CD8-positive, alpha-beta memory T cell (primary cell): ENCODE measurements at regions not wholly inside any gene's neighbourhood (a gene's known extent, or its start where the extent isn't known, plus 50 kb on each side); places are given as distances from the start of the nearest gene placed in this dataset.

Experiments
- CTCF ChIA-PET: fragments of 350-600 bp; sonication (Branson Sonifier 250); formaldehyde crosslinking; loops from one replicate; lab custom pipeline; 2021; ENCODE audit warnings: antibody characterized with exemption; lab: Charles Lee
- POLR2A ChIA-PET: fragments of 350-600 bp; sonication (Branson Sonifier 250); formaldehyde crosslinking; loops from one replicate; lab custom pipeline; 2021; ENCODE audit warnings: antibody characterized with exemption; lab: Charles Lee
- DNase-seq, 5 donors: peaks; one replicate each; pipeline versions ENCODE4 v3.0.0 to v3.0.0-alpha.2; 2020 to 2022; ENCODE audit warnings: mixed read lengths in 1 of 5
- H3K27ac ChIP-seq: one replicate; pipeline ENCODE4 v1.7.0; 2013; ENCODE audit warnings: low read depth, mild to moderate bottlenecking, low read length, moderate library complexity
- H3K27me3 ChIP-seq: 2 replicates; pipeline ENCODE4 v1.7.0; 2013; ENCODE audit warnings: low read length, mild to moderate bottlenecking; ENCODE audit not compliant: insufficient read depth, poor library complexity, severe bottlenecking
- H3K36me3 ChIP-seq: 2 replicates; pipeline ENCODE4 v1.7.0; 2013; ENCODE audit warnings: mild to moderate bottlenecking, low read length, moderate library complexity; ENCODE audit not compliant: insufficient read depth
- H3K4me1 ChIP-seq: 2 replicates; pipeline ENCODE4 v1.7.0; 2013; ENCODE audit warnings: mild to moderate bottlenecking, low read length, moderate library complexity; ENCODE audit not compliant: insufficient read depth
- H3K4me3 ChIP-seq: 2 replicates; pipeline ENCODE4 v1.7.0; 2013; ENCODE audit warnings: mild to moderate bottlenecking, low read length
- H3K9me3 ChIP-seq: 2 replicates; pipeline ENCODE4 v1.7.0; 2013; ENCODE audit warnings: mild to moderate bottlenecking, low read length
- H3K27ac Mint-ChIP-seq, 8 donors: one replicate each; pipeline ENCODE4 v1.8.0; 2020 to 2021; ENCODE audit warnings: mixed read lengths in 8 of 8, mild to moderate bottlenecking in 6 of 8, inconsistent platforms in 3 of 8, moderate library complexity in 3 of 8
- H3K27me3 Mint-ChIP-seq, 2 donors: one replicate each; pipeline ENCODE4 v1.8.0; 2020 to 2021; ENCODE audit warnings: mixed read lengths in 2 of 2, mild to moderate bottlenecking in 1 of 2, moderate library complexity in 1 of 2
- H3K36me3 Mint-ChIP-seq, 3 donors: one replicate each; pipeline ENCODE4 v1.8.0; 2020 to 2021; ENCODE audit warnings: mixed read lengths in 3 of 3, inconsistent platforms in 1 of 3, mild to moderate bottlenecking in 1 of 3
- H3K4me1 Mint-ChIP-seq, 3 donors: one replicate each; pipeline ENCODE4 v1.8.0; 2020 to 2021; ENCODE audit warnings: mixed read lengths in 3 of 3, inconsistent platforms in 1 of 3, mild to moderate bottlenecking in 1 of 3
- H3K4me3 Mint-ChIP-seq, 7 donors: one replicate each; pipeline ENCODE4 v1.8.0; 2020 to 2021; ENCODE audit warnings: mixed read lengths in 7 of 7, mild to moderate bottlenecking in 6 of 7, moderate library complexity in 4 of 7, inconsistent platforms in 2 of 7
- H3K9me3 Mint-ChIP-seq, 5 donors: one replicate each; pipeline ENCODE4 v1.8.0; 2020 to 2022; ENCODE audit warnings: mixed read lengths in 5 of 5, mild to moderate bottlenecking in 3 of 5, moderate library complexity in 2 of 5, inconsistent platforms in 1 of 5

- no peak for DNase-seq
- no peak overlapping the region for H3K27ac ChIP-seq
- CTCF ChIA-PET = no interaction called here
- no peaks in the 10 kb centered on the region for H3K4me1 Mint-ChIP-seq
- H3K4me1 ChIP-seq = no peaks in the 10 kb centered on the region
- peaks cover 0 to 28% (median 8%) of the 10 kb centered on the region in 5 donors for H3K9me3 Mint-ChIP-seq
- POLR2A ChIA-PET = no interaction called here
- no peaks in the 10 kb centered on the region for H3K27me3 ChIP-seq
- no peaks in the 10 kb centered on the region for H3K36me3 Mint-ChIP-seq
- no peak overlapping the region for H3K4me3 ChIP-seq
- H3K27me3 Mint-ChIP-seq = no peaks in the 10 kb centered on the region
- H3K27ac Mint-ChIP-seq = no peak overlapping the region
- H3K36me3 ChIP-seq = no peaks in the 10 kb centered on the region
- no peaks in the 10 kb centered on the region for H3K9me3 ChIP-seq
- H3K4me3 Mint-ChIP-seq = no peak overlapping the region
Observed at GRCh38 chr3:79886204-79886603, 118.4 kb upstream of the ROBO1 start.

- Histone ChIP-seq H3K27ac (no peak overlapping the region), H3K9me3 (no peaks in the 10 kb centered on the region), H3K4me3 (no peak overlapping the region), H3K27me3 (no peaks in the 10 kb centered on the region), H3K4me1 (no peaks in the 10 kb centered on the region), H3K36me3 (no peaks in the 10 kb centered on the region)
- CTCF ChIA-PET = no interaction called here
- POLR2A ChIA-PET = no interaction called here
- DNase-seq = no peak
- Mint-ChIP-seq H3K9me3 (peaks cover 0 to 23% (median 6%) of the 10 kb centered on the region in 5 donors), H3K4me3 (no peak overlapping the region), H3K4me1 (no peaks in the 10 kb centered on the region), H3K27me3 (no peaks in the 10 kb centered on the region), H3K36me3 (no peaks in the 10 kb centered on the region), H3K27ac (no peak overlapping the region)
Observed at GRCh38 chr3:79885407-79885806, 117.6 kb upstream of the ROBO1 start.

- Histone ChIP-seq H3K36me3 (no peaks in the 10 kb centered on the region), H3K4me3 (no peak overlapping the region), H3K27me3 (no peaks in the 10 kb centered on the region), H3K9me3 (no peaks in the 10 kb centered on the region), H3K4me1 (no peaks in the 10 kb centered on the region), H3K27ac (no peak overlapping the region)
- H3K36me3 Mint-ChIP-seq = no peaks in the 10 kb centered on the region
- ChIA-PET CTCF (no interaction called here), POLR2A (no interaction called here)
- no peak overlapping the region for H3K27ac Mint-ChIP-seq
- DNase-seq = no peak
- peaks cover 0 to 14% (median 3%) of the 10 kb centered on the region in 5 donors for H3K9me3 Mint-ChIP-seq
- H3K4me3 Mint-ChIP-seq = no peak overlapping the region
- no peaks in the 10 kb centered on the region for H3K27me3 Mint-ChIP-seq
- no peaks in the 10 kb centered on the region for H3K4me1 Mint-ChIP-seq
Observed at GRCh38 chr3:79884354-79884753, 116.6 kb upstream of the ROBO1 start.

GRCh38 chr3:79881431-79881830 is 113.6 kb upstream of the ROBO1 start:
- Mint-ChIP-seq H3K9me3 (peaks cover 3 to 24% (median 4%) of the 10 kb centered on the region in 5 donors), H3K4me1 (no peaks in the 10 kb centered on the region), H3K27me3 (no peaks in the 10 kb centered on the region), H3K27ac (no peak overlapping the region), H3K4me3 (no peak overlapping the region), H3K36me3 (no peaks in the 10 kb centered on the region)
- no peak overlapping the region for H3K27ac ChIP-seq
- no peaks in the 10 kb centered on the region for H3K27me3 ChIP-seq
- ChIA-PET POLR2A (no interaction called here), CTCF (no interaction called here)
- no peak for DNase-seq
- H3K9me3 ChIP-seq = no peaks in the 10 kb centered on the region
- H3K4me1 ChIP-seq = no peaks in the 10 kb centered on the region
- no peak overlapping the region for H3K4me3 ChIP-seq
- no peaks in the 10 kb centered on the region for H3K36me3 ChIP-seq

GRCh38 chr3:79878708-79879107 is 110.9 kb upstream of the ROBO1 start:
- H3K4me1 ChIP-seq = no peaks in the 10 kb centered on the region
- Mint-ChIP-seq H3K27ac (no peak overlapping the region), H3K4me1 (no peaks in the 10 kb centered on the region), H3K4me3 (no peak overlapping the region), H3K27me3 (no peaks in the 10 kb centered on the region), H3K36me3 (no peaks in the 10 kb centered on the region), H3K9me3 (peaks cover 3 to 27% (median 6%) of the 10 kb centered on the region in 5 donors)
- no peaks in the 10 kb centered on the region for H3K9me3 ChIP-seq
- no peak for DNase-seq
- H3K36me3 ChIP-seq = no peaks in the 10 kb centered on the region
- H3K27ac ChIP-seq = no peak overlapping the region
- POLR2A ChIA-PET = no interaction called here
- no peaks in the 10 kb centered on the region for H3K27me3 ChIP-seq
- CTCF ChIA-PET = interaction anchor here (0.6 kb wide), 1 partner anchor 8 kb away, joined by 3 read pairs; no protein-coding TSS in a partner anchor
- no peak overlapping the region for H3K4me3 ChIP-seq

- H3K9me3 ChIP-seq = no peaks in the 10 kb centered on the region
- CTCF ChIA-PET = no interaction called here
Observed at GRCh38 chr3:79874646-79875045, 106.8 kb upstream of the ROBO1 start.

GRCh38 chr3:79872483-79872882 is 104.7 kb upstream of the ROBO1 start:
- H3K4me3 Mint-ChIP-seq = no peak overlapping the region
- H3K27ac Mint-ChIP-seq = no peak overlapping the region
- no peak for DNase-seq
- H3K27me3 ChIP-seq = no peaks in the 10 kb centered on the region
- ChIA-PET POLR2A (no interaction called here), CTCF (no interaction called here)
- H3K4me3 ChIP-seq = no peak overlapping the region
- no peaks in the 10 kb centered on the region for H3K4me1 Mint-ChIP-seq
- no peaks in the 10 kb centered on the region for H3K4me1 ChIP-seq
- no peak overlapping the region for H3K27ac ChIP-seq
- H3K36me3 Mint-ChIP-seq = no peaks in the 10 kb centered on the region
- peaks cover 2 to 49% (median 13%) of the 10 kb centered on the region in 5 donors for H3K9me3 Mint-ChIP-seq
- no peaks in the 10 kb centered on the region for H3K9me3 ChIP-seq
- no peaks in the 10 kb centered on the region for H3K27me3 Mint-ChIP-seq
- H3K36me3 ChIP-seq = no peaks in the 10 kb centered on the region

More at GRCh38 chr3:79874646-79875045, 106.8 kb upstream of the ROBO1 start:
- H3K4me1 ChIP-seq = no peaks in the 10 kb centered on the region
- no peak for DNase-seq
- Mint-ChIP-seq H3K4me1 (no peaks in the 10 kb centered on the region), H3K27me3 (no peaks in the 10 kb centered on the region), H3K27ac (no peak overlapping the region), H3K4me3 (no peak overlapping the region), H3K36me3 (no peaks in the 10 kb centered on the region), H3K9me3 (peaks cover 2 to 39% (median 13%) of the 10 kb centered on the region in 5 donors)
- no peaks in the 10 kb centered on the region for H3K36me3 ChIP-seq
- no peaks in the 10 kb centered on the region for H3K27me3 ChIP-seq
- no peak overlapping the region for H3K27ac ChIP-seq
- POLR2A ChIA-PET = no interaction called here
- H3K4me3 ChIP-seq = no peak overlapping the region

GRCh38 chr3:79871656-79872055 is 103.9 kb upstream of the ROBO1 start:
- Mint-ChIP-seq H3K9me3 (peaks cover 2 to 50% (median 15%) of the 10 kb centered on the region in 5 donors), H3K4me3 (no peak overlapping the region)

GRCh38 chr3:79870313-79870620 is 102.5 kb upstream of the ROBO1 start:
- Mint-ChIP-seq H3K4me3 (no peak overlapping the region), H3K9me3 (peaks cover 2 to 47% (median 15%) of the 10 kb centered on the region in 5 donors), H3K27ac (no peak overlapping the region), H3K36me3 (no peaks in the 10 kb centered on the region), H3K27me3 (peaks cover 0 to 2% of the 10 kb centered on the region in 2 donors), H3K4me1 (no peaks in the 10 kb centered on the region)
- ChIA-PET CTCF (interaction anchor here (0.9 kb wide), 1 partner anchor 8 kb away, joined by 3 read pairs; no protein-coding TSS in a partner anchor), POLR2A (no interaction called here)
- DNase-seq = no peak
- Histone ChIP-seq H3K9me3 (no peaks in the 10 kb centered on the region), H3K4me1 (no peaks in the 10 kb centered on the region), H3K27ac (no peak overlapping the region), H3K27me3 (no peaks in the 10 kb centered on the region), H3K4me3 (no peak overlapping the region), H3K36me3 (no peaks in the 10 kb centered on the region)

More at GRCh38 chr3:79871656-79872055, 103.9 kb upstream of the ROBO1 start:
- no peak for DNase-seq
- Histone ChIP-seq H3K27me3 (no peaks in the 10 kb centered on the region), H3K4me1 (no peaks in the 10 kb centered on the region), H3K27ac (no peak overlapping the region), H3K4me3 (no peak overlapping the region), H3K9me3 (no peaks in the 10 kb centered on the region), H3K36me3 (no peaks in the 10 kb centered on the region)
- no peaks in the 10 kb centered on the region for H3K36me3 Mint-ChIP-seq
- H3K27ac Mint-ChIP-seq = no peak overlapping the region
- peaks cover 0 to 2% of the 10 kb centered on the region in 2 donors for H3K27me3 Mint-ChIP-seq
- CTCF ChIA-PET = no interaction called here
- no peaks in the 10 kb centered on the region for H3K4me1 Mint-ChIP-seq
- POLR2A ChIA-PET = no interaction called here
